Keratinocyte (primary cell): ENCODE measurements at regions not wholly inside any gene's neighbourhood (a gene's known extent, or its start where the extent isn't known, plus 50 kb on each side); places are given as distances from the start of the nearest gene placed in this dataset.

Source experiments
- DNase-seq: peaks from one replicate; pipeline ENCODE4 v3.0.0-alpha.2; 2011; ENCODE audit warnings: low read depth, missing footprints, low spot score
- FAIRE-seq: peaks from 2 replicates; lab custom pipeline; 2011; peaks lifted over from hg19 to GRCh38; lab: Jason Lieb, UNC
- H2AFZ ChIP-seq: 2 replicates; pipeline ENCODE4 v1.6.0; 2012; ENCODE audit warnings: low read length, control low read depth, inconsistent platforms; ENCODE audit not compliant: control insufficient read depth
- H3K27ac ChIP-seq: 2 replicates; pipeline ENCODE4 v1.5.1; 2011; ENCODE audit warnings: low read length; ENCODE audit not compliant: control insufficient read depth, insufficient read depth
- H3K27me3 ChIP-seq: 3 replicates; pipeline ENCODE4 v1.6.0; 2011; ENCODE audit warnings: low read length; ENCODE audit not compliant: control insufficient read depth, insufficient read depth; ENCODE audit errors: extremely low read depth
- H3K36me3 ChIP-seq, 2 experiments: 2 replicates in 1 of 2; 3 replicates in 1 of 2; pipeline ENCODE4 v1.5.1; 2011; ENCODE audit warnings: low read length in 2 of 2, mild to moderate bottlenecking in 1 of 2; ENCODE audit not compliant: control insufficient read depth in 2 of 2, insufficient read depth in 2 of 2; ENCODE audit errors: extremely low read depth in 1 of 2
- H3K4me1 ChIP-seq: 3 replicates; pipeline ENCODE4 v1.5.1; 2011; ENCODE audit warnings: low read length; ENCODE audit not compliant: control insufficient read depth, insufficient read depth; ENCODE audit errors: extremely low read depth
- H3K4me2 ChIP-seq: 3 replicates; pipeline ENCODE4 v1.6.0; 2011; ENCODE audit warnings: low read depth, low read length; ENCODE audit not compliant: control insufficient read depth, insufficient read depth; ENCODE audit errors: extremely low read depth
- H3K4me3 ChIP-seq, 3 experiments: fragments of 200-600 bp in 1 of 3; sonication (generic) in 1 of 3; 2 replicates in 2 of 3; 3 replicates in 1 of 3; pipeline ENCODE4 v1.5.1; 2011 to 2016; ENCODE audit warnings: low read length in 3 of 3, mild to moderate bottlenecking in 3 of 3, control low read depth in 2 of 3, inconsistent platforms in 1 of 3, low read depth in 1 of 3, mixed read lengths in 1 of 3, mixed run types in 1 of 3, moderate library complexity in 1 of 3; ENCODE audit not compliant: control insufficient read depth in 2 of 3, insufficient read depth in 2 of 3; ENCODE audit errors: extremely low read depth in 1 of 3
- H3K79me2 ChIP-seq: 2 replicates; pipeline ENCODE4 v1.6.0; 2012; ENCODE audit warnings: low read length; ENCODE audit not compliant: control insufficient read depth, insufficient read depth
- H3K9ac ChIP-seq: 3 replicates; pipeline ENCODE4 v1.6.0; 2011; ENCODE audit warnings: low read length; ENCODE audit not compliant: control insufficient read depth, insufficient read depth; ENCODE audit errors: extremely low read depth
- H3K9me1 ChIP-seq: 3 replicates; pipeline ENCODE4 v1.6.0; 2011; ENCODE audit warnings: low read length; ENCODE audit not compliant: control insufficient read depth, insufficient read depth; ENCODE audit errors: extremely low read depth
- H3K9me3 ChIP-seq: 2 replicates; pipeline ENCODE4 v1.5.1; 2012; ENCODE audit warnings: low read depth, low read length; ENCODE audit not compliant: control insufficient read depth
- H4K20me1 ChIP-seq: 3 replicates; pipeline ENCODE4 v1.6.0; 2011; ENCODE audit warnings: low read length; ENCODE audit not compliant: control insufficient read depth, insufficient read depth; ENCODE audit errors: extremely low read depth
- EZH2 ChIP-seq: IDR thresholded peaks from one replicate; pipeline ENCODE4 v1.6.1; 2012; ENCODE audit warnings: inconsistent platforms, mild to moderate bottlenecking, low read length, moderate library complexity
- dilution Hi-C: fragments of 300-500 bp; cut with MboI; formaldehyde crosslinking; loops from one replicate; pipeline ENCODE4 v1.7.0; 2020; ENCODE audit warnings: low sequenced_read_pairs; ENCODE audit not compliant: extremely low pct_ligation_motif_present
- TF ChIP-seq, protein P1 (sequence below), 3 experiments: IDR thresholded peaks in 1 of 3; conservative IDR thresholded peaks in 1 of 3; optimal IDR thresholded peaks in 1 of 3; 2 replicates in 2 of 3; 3 replicates in 1 of 3; pipeline versions ENCODE3 to v1.5.1; 2011; ENCODE audit warnings: low read length in 3 of 3, mild to moderate bottlenecking in 3 of 3, moderate library complexity in 2 of 3, control low read depth in 1 of 3, inconsistent platforms in 1 of 3; ENCODE audit not compliant: insufficient read depth in 2 of 3; ENCODE audit errors: extremely low read depth in 1 of 3

DNA sequence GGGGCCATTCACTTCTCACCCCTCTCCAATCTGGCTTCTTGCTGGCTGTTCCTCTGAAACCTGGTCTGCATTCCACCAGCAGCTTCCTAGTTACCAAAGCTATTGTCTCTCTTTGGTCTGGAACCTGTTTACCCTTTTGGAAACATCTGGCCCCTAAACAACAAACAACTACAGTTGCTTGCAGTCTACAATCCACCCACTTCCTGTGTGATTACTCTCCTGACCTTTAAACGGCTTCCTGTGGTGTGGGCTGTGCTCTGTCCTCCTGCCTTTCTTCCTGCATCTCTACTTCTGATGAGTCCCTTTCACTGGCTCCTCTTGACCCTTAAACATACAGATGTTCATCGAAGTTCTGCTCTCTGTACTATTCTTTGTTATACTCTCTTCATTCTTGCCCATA, 303.8 kb downstream of the TDRD15 start:
- Histone ChIP-seq H4K20me1 (no peaks in the 10 kb centered on the region), H3K9me1 (no peaks in the 10 kb centered on the region), H3K4me1 (no peaks in the 10 kb centered on the region), H3K9me3 (no peaks in the 10 kb centered on the region), H3K27me3 (no peaks in the 10 kb centered on the region), H3K27ac (no peak overlapping the region), H3K4me2 (no peak overlapping the region), H3K9ac (no peak overlapping the region), H3K4me3 (no peak overlapping the region), H2AFZ (no peak overlapping the region), H3K36me3 (no peaks in the 10 kb centered on the region), H3K79me2 (no peaks in the 10 kb centered on the region)
- dilution Hi-C loops, result no loop called here
- DNase-seq (no peak), FAIRE-seq (no peak)
- TF ChIP-seq EZH2, result no peak
- TF ChIP-seq, protein P1, sequence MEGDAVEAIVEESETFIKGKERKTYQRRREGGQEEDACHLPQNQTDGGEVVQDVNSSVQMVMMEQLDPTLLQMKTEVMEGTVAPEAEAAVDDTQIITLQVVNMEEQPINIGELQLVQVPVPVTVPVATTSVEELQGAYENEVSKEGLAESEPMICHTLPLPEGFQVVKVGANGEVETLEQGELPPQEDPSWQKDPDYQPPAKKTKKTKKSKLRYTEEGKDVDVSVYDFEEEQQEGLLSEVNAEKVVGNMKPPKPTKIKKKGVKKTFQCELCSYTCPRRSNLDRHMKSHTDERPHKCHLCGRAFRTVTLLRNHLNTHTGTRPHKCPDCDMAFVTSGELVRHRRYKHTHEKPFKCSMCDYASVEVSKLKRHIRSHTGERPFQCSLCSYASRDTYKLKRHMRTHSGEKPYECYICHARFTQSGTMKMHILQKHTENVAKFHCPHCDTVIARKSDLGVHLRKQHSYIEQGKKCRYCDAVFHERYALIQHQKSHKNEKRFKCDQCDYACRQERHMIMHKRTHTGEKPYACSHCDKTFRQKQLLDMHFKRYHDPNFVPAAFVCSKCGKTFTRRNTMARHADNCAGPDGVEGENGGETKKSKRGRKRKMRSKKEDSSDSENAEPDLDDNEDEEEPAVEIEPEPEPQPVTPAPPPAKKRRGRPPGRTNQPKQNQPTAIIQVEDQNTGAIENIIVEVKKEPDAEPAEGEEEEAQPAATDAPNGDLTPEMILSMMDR (optimal IDR thresholded peaks at IDR 0.05 in 1 of 3, IDR thresholded peaks at IDR 0.05 in 1 of 3, conservative IDR thresholded peaks at IDR 0.05 in 1 of 3; ENCODE audit: extremely low read depth in 1 of 3, insufficient read depth in 2 of 3, low read length in 3 of 3), result no peak

DNA sequence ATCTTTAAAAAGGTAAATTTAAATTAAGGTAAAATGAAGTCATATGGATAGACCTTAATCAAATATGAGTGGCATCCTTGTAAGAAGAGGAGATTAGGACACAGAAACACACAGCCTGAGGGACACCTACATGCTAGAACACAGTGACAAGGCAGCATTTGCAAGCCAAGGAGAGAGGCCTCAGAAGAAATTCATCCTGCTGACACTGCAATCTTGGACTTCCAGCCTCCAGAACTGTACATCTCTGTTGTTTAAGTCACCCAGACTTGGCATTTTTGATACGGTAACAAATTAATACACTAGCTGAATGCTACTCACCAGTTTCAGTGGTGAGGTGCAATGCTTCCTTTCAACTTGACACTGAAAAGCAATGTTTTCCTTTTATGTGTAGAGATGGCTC, 305.0 kb downstream of the TDRD15 start:
- no peaks in the 10 kb centered on the region for H3K9me3 ChIP-seq
- H3K27me3 ChIP-seq, result no peaks in the 10 kb centered on the region
- no peaks in the 10 kb centered on the region for H3K4me1 ChIP-seq
- no peak overlapping the region for H3K4me3 ChIP-seq
- H3K27ac ChIP-seq, result no peak overlapping the region
- H2AFZ ChIP-seq, result no peak overlapping the region
- TF ChIP-seq, protein P1 (optimal IDR thresholded peaks at IDR 0.05 in 1 of 3, IDR thresholded peaks at IDR 0.05 in 1 of 3, conservative IDR thresholded peaks at IDR 0.05 in 1 of 3; ENCODE audit: extremely low read depth in 1 of 3, insufficient read depth in 2 of 3, low read length in 3 of 3), result no peak
- no peaks in the 10 kb centered on the region for H3K9me1 ChIP-seq
- FAIRE-seq (no peak), DNase-seq (no peak)
- no peaks in the 10 kb centered on the region for H3K36me3 ChIP-seq
- no peaks in the 10 kb centered on the region for H4K20me1 ChIP-seq
- no peak overlapping the region for H3K4me2 ChIP-seq
- H3K9ac ChIP-seq, result no peak overlapping the region
- dilution Hi-C loops, result no loop called here
- H3K79me2 ChIP-seq, result no peaks in the 10 kb centered on the region
